Stimulated activated naive B cell treated with anti-CD40 and anti-IgM and Interleukin-4, amounts not matched to agents 10 μg/mL and 1 μg/mL and 100 μg/mL, for 72 hours (primary cell): ENCODE measurements at regions not wholly inside any gene's neighbourhood (a gene's known extent, or its start where the extent isn't known, plus 50 kb on each side); places are given as distances from the start of the nearest gene placed in this dataset.
"Not testable (repeated sequence)": the region's sequence is repeated elsewhere in the genome, so short reads cannot be mapped to it uniquely, and the experiment has no call there.

Source experiments
- ATAC-seq, 2 donors: fragments of 150-1000 bp; cut with Tn5 transposase; replicated peaks; 2 replicates each; pipeline ENCODE4 v1.10.0; 2021; ENCODE audit warnings: moderate library complexity in 1 of 2
- DNase-seq: peaks from one replicate; pipeline ENCODE4 v3.0.0; 2021
- H3K27ac Mint-ChIP-seq: one replicate; pipeline ENCODE4 v1.8.0; 2022; ENCODE audit warnings: mild to moderate bottlenecking, mixed read lengths
- H3K27me3 Mint-ChIP-seq, 2 donors: one replicate each; pipeline ENCODE4 v1.8.0; 2022; ENCODE audit warnings: mixed read lengths in 2 of 2
- H3K36me3 Mint-ChIP-seq, 2 donors: one replicate each; pipeline ENCODE4 v1.8.0; 2022; ENCODE audit warnings: mixed read lengths in 2 of 2, mild to moderate bottlenecking in 1 of 2
- H3K4me1 Mint-ChIP-seq, 2 donors: one replicate each; pipeline ENCODE4 v1.8.0; 2022; ENCODE audit warnings: mixed read lengths in 2 of 2, mild to moderate bottlenecking in 1 of 2
- H3K4me3 Mint-ChIP-seq, 2 donors: one replicate each; pipeline ENCODE4 v1.8.0; 2022; ENCODE audit warnings: mild to moderate bottlenecking in 2 of 2, mixed read lengths in 2 of 2, moderate library complexity in 1 of 2
- H3K9me3 Mint-ChIP-seq, 2 donors: one replicate each; pipeline ENCODE4 v1.8.0; 2022; ENCODE audit warnings: mixed read lengths in 2 of 2, mild to moderate bottlenecking in 1 of 2

DNA sequence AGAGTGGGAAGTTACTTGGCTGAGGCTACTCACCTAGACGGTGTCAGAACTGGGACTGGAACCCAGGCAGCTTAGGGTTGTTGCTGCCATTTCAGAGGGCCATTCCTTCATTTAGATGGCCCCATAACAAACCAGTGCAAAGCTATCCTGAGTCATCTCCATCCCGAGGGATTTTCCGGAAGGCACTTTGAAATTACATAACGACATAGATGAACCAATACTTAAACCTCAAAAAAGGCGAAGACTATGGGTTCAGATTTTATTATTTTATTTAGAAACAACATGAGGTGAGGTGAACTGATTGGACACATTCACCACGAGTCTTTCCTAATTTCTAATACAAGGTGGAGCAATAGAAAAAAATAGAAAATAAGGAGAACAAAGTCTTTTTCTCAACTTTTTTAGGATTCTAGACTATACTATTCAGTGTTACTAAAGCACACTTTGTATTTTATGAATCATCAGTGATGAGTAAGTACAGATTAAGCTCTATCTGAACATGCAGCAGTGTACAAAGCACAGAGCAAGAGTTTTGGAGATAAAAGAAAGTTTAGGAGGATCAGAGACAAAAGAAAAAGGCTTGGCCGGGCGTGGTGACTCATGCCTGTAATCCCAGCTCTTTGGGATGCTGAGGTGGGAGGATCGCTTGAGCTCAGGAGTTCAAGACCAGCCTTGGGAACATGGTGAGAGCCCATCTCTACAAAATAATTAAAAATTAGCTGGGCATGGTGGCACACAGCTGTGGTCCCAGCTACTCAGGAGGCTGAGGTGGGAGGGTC is 79.5 kb upstream of the SVIL start:
- Mint-ChIP-seq H3K27me3 (no peaks in the 10 kb centered on the region), H3K36me3 (peaks cover 0 to under 1% of the 10 kb centered on the region in 2 donors), H3K9me3 (peaks cover 6 to 9% of the 10 kb centered on the region in 2 donors), H3K4me1 (no peaks in the 10 kb centered on the region), H3K4me3 (no peak overlapping the region), H3K27ac (no peak overlapping the region)
- no peak for DNase-seq
- no peak for ATAC-seq

DNA sequence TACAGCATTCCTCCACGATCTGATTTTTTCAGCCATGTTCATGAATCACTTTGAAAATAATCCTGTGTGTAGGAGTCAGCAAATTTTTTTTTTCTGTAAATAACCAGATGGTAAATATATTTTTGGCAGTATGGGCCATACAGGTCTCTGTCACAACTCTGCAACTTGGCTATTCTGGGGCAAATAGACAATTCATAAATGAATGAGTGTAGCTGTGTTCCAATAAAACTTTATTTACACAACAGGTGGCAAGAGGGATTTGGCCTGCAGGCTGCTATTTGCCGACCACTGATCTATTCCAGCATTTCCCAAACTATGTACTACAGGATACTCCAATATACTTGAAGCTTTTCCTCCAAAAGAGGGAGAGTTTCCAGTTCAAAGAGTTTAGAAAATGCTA is 78.7 kb upstream of the SVIL start:
- Mint-ChIP-seq H3K9me3 (peaks cover 1 to 5% of the 10 kb centered on the region in 2 donors), H3K27ac (no peak overlapping the region), H3K4me1 (no peaks in the 10 kb centered on the region), H3K4me3 (no peak overlapping the region), H3K36me3 (no peaks in the 10 kb centered on the region), H3K27me3 (no peaks in the 10 kb centered on the region)
- no peak for DNase-seq
- no peak for ATAC-seq

DNA sequence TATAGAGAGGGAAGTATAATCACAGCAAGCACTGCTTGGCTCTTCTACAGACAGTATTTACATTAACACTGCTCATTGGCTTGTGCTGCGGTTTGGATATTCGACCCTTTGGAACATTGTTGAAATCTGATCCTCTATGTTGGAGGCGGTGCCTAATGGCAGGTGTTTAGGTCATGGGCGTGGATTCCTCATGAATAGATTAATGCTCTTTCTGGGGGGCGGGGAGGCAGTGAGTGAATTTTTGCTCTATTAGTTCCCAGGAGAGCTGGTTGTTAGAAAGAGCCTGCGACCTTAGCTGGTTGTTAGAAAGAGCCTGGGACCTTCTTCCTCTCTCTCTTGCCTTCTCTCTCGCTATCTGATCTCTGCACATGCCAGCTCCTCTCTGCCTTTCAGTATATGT is 77.3 kb upstream of the SVIL start:
- no peak overlapping the region for H3K4me3 Mint-ChIP-seq
- no peak for DNase-seq
- peaks cover 0 to 4% of the 10 kb centered on the region in 2 donors for H3K9me3 Mint-ChIP-seq
- H3K4me1 Mint-ChIP-seq: no peaks in the 10 kb centered on the region
- H3K36me3 Mint-ChIP-seq: no peaks in the 10 kb centered on the region
- no peak overlapping the region for H3K27ac Mint-ChIP-seq
- no peaks in the 10 kb centered on the region for H3K27me3 Mint-ChIP-seq
- no peak for ATAC-seq

DNA sequence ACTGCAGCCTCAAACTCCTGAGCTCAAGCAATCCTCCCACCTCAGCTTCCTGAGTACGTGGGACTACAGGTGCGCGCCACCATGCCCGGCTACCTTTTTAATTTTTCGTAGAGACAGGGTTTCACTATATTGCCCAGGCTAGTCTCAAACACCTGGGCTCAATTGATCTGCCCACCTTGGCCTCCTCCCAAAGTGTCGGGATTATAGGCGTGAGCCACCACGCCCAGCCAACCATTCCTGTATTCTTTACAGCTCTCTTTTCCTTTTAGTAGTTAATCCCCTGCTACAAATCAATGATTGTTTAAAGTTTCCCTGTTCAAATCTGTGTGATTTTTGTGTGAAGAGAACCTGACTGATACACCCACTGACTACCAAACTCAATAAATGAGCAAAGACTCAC is 75.4 kb upstream of the SVIL start:
- Mint-ChIP-seq H3K9me3 (peaks cover 1 to 4% of the 10 kb centered on the region in 2 donors), H3K27me3 (no peaks in the 10 kb centered on the region), H3K36me3 (no peaks in the 10 kb centered on the region), H3K27ac (no peak overlapping the region), H3K4me3 (no peak overlapping the region), H3K4me1 (no peaks in the 10 kb centered on the region)
- DNase-seq (no peak), ATAC-seq (no peak)

DNA sequence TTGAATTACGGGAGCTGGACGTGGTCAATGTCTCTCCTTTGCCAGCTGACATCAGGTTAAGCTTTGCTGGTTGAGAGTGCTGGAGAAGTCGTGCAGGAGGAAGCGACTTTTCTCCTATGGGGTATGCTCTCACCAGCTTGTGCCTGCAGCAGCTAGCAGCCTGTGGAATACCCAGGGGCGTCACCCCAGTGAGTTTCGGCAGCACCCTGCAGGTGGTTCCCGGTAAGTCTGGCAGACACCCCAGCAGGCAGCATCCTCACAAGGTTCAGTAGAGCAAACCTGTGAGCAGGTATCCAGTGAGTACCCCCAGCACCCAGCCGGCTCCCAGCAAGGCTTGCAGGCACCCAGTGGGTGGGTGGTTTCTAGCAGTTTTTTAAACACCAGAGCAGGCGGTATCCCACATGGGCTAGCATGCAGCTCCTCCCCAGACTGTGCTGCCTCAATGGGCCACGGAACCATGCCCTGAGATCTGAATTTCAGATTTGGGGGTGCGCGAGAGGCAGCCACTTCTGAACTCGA is 74.8 kb upstream of the SVIL start:
- no peak for DNase-seq
- Mint-ChIP-seq H3K27me3 (no peaks in the 10 kb centered on the region), H3K36me3 (no peaks in the 10 kb centered on the region), H3K4me1 (no peaks in the 10 kb centered on the region), H3K27ac (no peak overlapping the region), H3K4me3 (no peak overlapping the region), H3K9me3 (peaks cover 1 to 3% of the 10 kb centered on the region in 2 donors)
- no peak for ATAC-seq

DNA sequence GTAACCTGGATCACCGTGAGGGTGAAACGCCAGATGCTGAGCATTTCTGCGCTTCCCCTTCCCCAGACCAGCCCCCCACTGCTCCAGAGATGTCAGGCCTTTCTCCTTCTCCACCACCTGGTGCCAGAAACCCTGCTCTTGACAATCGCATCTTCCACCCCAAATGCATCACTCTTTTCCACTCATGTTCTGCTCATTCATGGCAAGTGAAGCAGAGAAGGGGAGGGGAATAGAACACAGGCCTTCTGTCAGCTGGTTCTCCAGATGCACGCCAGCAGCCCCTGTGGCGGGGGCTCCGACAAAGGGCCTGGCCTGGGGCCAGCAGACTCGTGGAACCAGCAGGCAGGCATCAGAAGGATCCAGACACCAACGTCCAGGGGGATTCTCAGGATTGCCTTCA is 68.5 kb upstream of the SVIL start:
- Mint-ChIP-seq H3K27ac (no peak overlapping the region), H3K4me3 (no peak overlapping the region), H3K4me1 (peaks cover 4 to 12% of the 10 kb centered on the region in 2 donors), H3K27me3 (no peaks in the 10 kb centered on the region), H3K9me3 (peaks cover 0 to 1% of the 10 kb centered on the region in 2 donors), H3K36me3 (no peaks in the 10 kb centered on the region)
- ATAC-seq (no peak), DNase-seq (no peak)

DNA sequence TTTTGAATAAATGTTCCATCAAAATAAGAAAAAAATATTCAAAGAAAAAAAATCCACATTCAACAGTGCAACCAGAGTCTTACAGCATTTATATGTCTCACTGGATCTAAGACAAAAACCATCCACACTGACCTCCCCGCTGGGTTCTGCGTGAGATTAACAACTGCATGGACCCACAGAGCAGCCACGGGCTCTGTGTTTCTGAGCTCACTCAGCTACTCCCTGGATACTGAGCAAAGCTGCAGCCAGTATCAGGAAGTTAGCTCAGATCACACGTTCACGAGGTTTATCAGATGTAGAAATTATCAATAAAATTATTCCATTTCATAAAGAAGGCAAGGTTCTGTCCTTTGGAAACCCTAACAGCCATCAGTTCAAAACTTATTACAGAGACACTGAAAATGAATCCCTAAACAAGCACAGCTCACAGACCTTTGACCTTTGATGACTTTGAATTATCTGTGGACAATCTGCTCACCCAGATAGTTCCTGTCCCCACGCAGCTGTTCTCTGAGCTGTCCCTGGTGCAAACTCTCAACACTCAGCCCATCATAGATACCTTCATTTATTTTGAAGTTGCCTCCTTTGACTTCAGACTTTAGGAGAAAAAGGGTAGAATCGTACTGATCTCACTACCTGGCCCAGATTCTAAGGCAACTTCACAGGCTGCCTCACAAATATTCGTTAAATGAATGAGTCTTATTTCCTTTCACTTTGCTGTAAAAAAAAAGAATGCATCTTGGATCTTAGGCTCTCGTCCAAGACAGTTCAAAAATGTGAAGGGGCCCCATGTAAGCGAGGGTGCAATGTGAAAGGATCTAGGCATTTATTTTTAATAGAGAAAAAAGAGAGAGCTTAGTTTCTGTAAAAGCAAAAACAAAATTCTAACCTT is 67.7 kb upstream of the SVIL start:
- Mint-ChIP-seq H3K27ac (no peak overlapping the region), H3K36me3 (no peaks in the 10 kb centered on the region), H3K9me3 (peaks cover 0 to 1% of the 10 kb centered on the region in 2 donors), H3K4me3 (peak overlapping the region in 1 of 2 donors; percentile 11), H3K4me1 (peaks cover 4 to 12% of the 10 kb centered on the region in 2 donors), H3K27me3 (no peaks in the 10 kb centered on the region)
- ATAC-seq (no peak), DNase-seq (no peak)

DNA sequence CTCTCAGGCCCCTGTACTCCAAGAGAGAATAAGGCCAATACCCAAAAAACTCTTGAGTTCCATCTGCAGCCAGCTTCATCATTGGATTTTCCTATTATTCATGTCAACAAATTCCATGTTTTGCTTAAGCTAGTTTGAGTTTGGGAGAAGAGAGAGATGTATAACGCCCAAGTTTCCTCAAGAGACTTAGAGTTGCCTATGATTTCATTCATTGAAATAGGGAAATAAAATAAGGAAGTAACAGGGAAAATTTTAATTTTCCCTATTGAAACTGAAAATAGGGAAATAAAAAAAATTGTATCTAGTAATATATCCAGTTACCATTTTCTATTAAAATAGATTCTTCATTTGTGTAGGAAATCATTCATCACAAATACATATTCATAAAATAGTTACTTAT is 66.5 kb upstream of the SVIL start:
- no peak overlapping the region for H3K27ac Mint-ChIP-seq
- H3K36me3 Mint-ChIP-seq: no peaks in the 10 kb centered on the region
- H3K9me3 Mint-ChIP-seq: no peaks in the 10 kb centered on the region
- peaks cover 4 to 12% of the 10 kb centered on the region in 2 donors for H3K4me1 Mint-ChIP-seq
- DNase-seq: no peak
- no peak for ATAC-seq
- no peaks in the 10 kb centered on the region for H3K27me3 Mint-ChIP-seq
- H3K4me3 Mint-ChIP-seq: no peak overlapping the region

DNA sequence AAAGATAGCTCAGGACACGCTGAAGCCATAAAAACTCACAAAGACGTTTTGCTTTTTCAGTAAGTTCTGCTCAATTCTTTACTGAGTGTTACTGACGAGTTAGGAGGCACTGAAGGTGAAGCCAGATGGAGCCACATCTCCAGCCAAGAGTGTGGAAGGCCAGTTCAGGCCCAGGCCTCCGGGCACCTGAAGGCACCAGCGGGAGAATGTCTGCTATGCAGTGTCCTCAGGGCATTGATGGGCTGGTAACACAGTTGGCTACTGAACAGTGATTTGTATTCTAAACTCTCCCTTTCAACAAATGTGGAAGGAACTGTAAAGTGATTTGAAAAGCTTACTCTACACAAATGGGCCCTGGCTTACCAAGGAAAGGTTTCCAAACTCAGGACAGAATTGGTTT is 64.8 kb upstream of the SVIL start:
- no peak for DNase-seq
- no peaks in the 10 kb centered on the region for H3K9me3 Mint-ChIP-seq
- H3K4me1 Mint-ChIP-seq: peaks cover 4 to 12% of the 10 kb centered on the region in 2 donors
- ATAC-seq: no peak
- no peaks in the 10 kb centered on the region for H3K27me3 Mint-ChIP-seq
- no peak overlapping the region for H3K4me3 Mint-ChIP-seq
- no peaks in the 10 kb centered on the region for H3K36me3 Mint-ChIP-seq
- H3K27ac Mint-ChIP-seq: no peak overlapping the region

DNA sequence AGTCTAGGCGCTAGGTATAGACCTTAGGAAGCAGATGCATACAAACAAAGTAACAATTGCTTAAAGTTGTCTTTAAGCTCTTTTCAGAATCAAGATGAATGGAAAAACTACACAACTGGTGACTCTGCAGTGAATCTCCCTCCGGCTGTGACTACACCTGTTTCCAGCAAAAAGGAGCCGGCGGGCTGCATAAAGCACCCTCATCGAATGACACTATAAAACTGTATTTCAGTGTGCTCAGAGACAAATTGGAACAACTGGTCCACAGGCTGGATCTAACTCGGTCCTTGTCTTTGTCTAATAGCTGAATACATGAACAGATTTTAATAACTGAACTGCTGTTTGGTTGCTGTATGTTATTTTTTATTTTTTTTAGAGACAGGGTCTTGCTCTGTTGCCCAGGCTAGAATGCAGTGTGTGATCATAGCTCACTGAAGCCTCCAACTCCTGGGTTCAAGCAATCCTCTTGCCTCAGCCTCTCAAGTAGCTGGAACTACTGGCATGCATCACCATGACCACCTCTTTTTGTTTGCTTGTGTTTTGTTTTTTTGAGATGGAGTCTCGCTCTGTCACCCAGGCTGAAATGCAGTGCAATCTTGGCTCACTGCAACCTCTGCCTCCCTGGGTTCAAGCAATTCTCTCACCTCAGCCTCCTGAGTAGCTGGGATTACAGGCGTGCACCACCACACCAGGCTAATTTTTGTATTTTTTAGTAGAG is 64.2 kb upstream of the SVIL start:
- Mint-ChIP-seq H3K36me3 (no peaks in the 10 kb centered on the region), H3K4me1 (peaks cover 4 to 12% of the 10 kb centered on the region in 2 donors), H3K27me3 (no peaks in the 10 kb centered on the region), H3K27ac (no peak overlapping the region), H3K4me3 (no peak overlapping the region), H3K9me3 (no peaks in the 10 kb centered on the region)
- no peak for ATAC-seq
- DNase-seq: no peak

DNA sequence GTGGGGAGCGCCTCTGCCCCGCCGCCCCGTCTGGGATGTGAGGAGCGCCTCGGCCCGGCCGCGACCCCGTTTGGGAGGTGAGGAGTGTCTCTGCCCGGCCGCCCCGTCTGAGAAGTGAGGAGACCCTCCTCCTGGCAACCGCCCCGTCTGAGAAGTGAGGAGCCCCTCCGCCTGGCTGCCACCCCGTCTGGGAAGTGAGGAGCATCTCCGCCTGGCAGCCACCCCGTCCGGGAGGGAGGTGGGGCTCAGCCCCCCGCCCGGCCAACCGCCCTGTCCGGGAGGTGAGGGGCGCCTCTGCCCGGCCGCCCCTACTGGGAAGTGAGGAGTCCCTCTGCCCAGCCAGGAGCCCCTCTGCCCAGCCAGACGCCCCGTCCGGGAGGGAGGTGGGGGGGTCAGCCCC is 61.8 kb upstream of the SVIL start:
- not testable (repeated sequence) for H3K36me3 Mint-ChIP-seq, H3K4me3 Mint-ChIP-seq, H3K27ac Mint-ChIP-seq, H3K9me3 Mint-ChIP-seq, ATAC-seq, DNase-seq, H3K4me1 Mint-ChIP-seq, H3K27me3 Mint-ChIP-seq

DNA sequence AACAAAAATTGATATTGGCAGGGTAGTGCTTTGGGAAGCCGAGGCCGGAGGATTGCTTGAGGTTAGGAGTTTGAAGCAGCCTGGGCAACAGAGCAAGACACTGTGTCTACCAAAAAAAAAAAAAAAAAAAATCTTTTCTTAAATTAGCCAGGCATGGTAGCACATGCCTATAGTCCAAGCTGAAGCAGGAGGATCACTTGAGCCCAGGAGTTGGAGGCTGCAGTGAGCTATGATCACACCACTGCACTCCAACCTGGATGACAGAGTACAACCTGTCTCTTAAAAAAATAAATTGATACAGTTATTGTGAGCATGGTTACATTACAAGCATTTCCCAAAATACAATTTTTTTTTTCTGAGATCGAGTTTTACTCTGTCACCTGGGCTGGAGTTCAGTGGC is 59.4 kb upstream of the SVIL start:
- Mint-ChIP-seq H3K36me3 (no peaks in the 10 kb centered on the region), H3K27me3 (no peaks in the 10 kb centered on the region), H3K27ac (no peak overlapping the region), H3K9me3 (no peaks in the 10 kb centered on the region), H3K4me3 (no peak overlapping the region), H3K4me1 (no peaks in the 10 kb centered on the region)
- ATAC-seq (no peak), DNase-seq (no peak)

DNA sequence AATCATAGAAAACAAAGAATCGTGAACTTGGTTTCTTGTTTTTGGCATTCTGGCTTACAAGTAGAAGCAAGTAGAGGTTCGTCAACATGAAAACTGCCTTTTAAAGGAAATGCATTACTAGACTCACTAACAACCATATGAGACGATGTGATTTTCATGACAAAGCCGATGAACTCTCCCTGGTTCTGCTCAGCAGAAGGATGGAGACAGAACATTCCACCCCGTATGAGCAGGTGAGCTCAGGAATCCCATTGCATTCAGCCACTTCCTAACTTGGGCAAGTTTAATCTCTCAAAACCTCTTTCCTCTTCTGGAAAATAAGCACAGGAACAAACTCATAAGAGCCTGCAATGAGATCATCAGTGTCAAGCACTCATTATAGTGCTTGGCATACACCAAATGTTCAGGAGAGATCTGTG is 57.4 kb upstream of the SVIL start:
- DNase-seq: no peak
- no peak overlapping the region for H3K4me3 Mint-ChIP-seq
- H3K9me3 Mint-ChIP-seq: no peaks in the 10 kb centered on the region
- H3K4me1 Mint-ChIP-seq: no peaks in the 10 kb centered on the region
- ATAC-seq: no peak
- no peaks in the 10 kb centered on the region for H3K27me3 Mint-ChIP-seq
- no peaks in the 10 kb centered on the region for H3K36me3 Mint-ChIP-seq
- H3K27ac Mint-ChIP-seq: no peak overlapping the region

DNA sequence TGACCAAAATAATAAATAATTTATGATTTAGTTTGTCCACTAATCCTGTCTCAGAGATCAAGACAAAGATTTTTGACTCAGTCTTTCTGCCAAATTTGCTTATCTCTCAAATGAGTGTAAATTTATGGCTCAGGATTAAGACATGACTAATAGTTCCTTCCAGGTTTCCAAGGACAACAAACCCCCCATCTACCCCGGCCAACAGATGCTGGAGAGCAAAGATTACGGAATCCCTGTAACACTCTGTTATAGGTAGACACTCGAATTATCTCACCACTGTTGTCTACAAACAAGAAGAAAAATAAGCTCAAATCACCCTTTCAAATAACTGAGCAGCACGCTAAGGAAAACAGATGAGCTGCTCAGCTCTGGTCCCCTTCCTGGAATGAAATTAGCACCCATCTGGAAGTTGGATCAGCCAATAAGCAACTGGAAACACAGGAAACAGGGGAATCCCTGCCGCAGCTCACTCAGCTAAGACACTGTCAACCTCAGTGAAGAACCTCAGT is 56.8 kb upstream of the SVIL start:
- H3K27me3 Mint-ChIP-seq: no peaks in the 10 kb centered on the region
- H3K4me3 Mint-ChIP-seq: no peak overlapping the region
- ATAC-seq (no peak), DNase-seq (no peak)
- no peak overlapping the region for H3K27ac Mint-ChIP-seq
- H3K36me3 Mint-ChIP-seq: no peaks in the 10 kb centered on the region
- no peaks in the 10 kb centered on the region for H3K9me3 Mint-ChIP-seq
- no peaks in the 10 kb centered on the region for H3K4me1 Mint-ChIP-seq
